HepG2 (cell line): ENCODE measurements at regions not wholly inside any gene's neighbourhood (a gene's known extent, or its start where the extent isn't known, plus 50 kb on each side); places are given as distances from the start of the nearest gene placed in this dataset.
"Not testable (repeated sequence)": the region's sequence is repeated elsewhere in the genome, so short reads cannot be mapped to it uniquely, and the experiment has no call there.

ENCODE experiments used
- ATAC-seq: fragments of 200-7000 bp; cut with Tn5 transposase; 3 replicates; pipeline ENCODE4 v1.9.1; 2020; ENCODE audit warnings: mild to moderate bottlenecking, moderate library complexity
- BruUV-seq: library from RNA; stranded (reverse); fragments of 400-500 nt; replicated peaks from 2 replicates; lab custom pipeline; 2021; lab: Mats Ljungman, UMichigan
- CTCF ChIA-PET: fragments of 300-600 bp; formaldehyde crosslinking; extraction: SDS; loops from one replicate; lab custom pipeline; 2021; ENCODE audit warnings: low total read pairs, inconsistent platforms, low intra/inter-chr PET ratio; lab: Yijun Ruan, JAX
- POLR2A ChIA-PET: fragments of 350-600 bp; sonication (Branson Sonifier 250); formaldehyde crosslinking; loops from one replicate; lab custom pipeline; 2020; ENCODE audit warnings: antibody characterized with exemption, inconsistent platforms; lab: Yijun Ruan, JAX
- DNase-seq: peaks from one replicate; pipeline ENCODE4 v3.0.0-alpha.2; 2015; ENCODE audit warnings: low spot score
- FAIRE-seq: peaks from 3 replicates; lab custom pipeline; 2011; peaks lifted over from hg19 to GRCh38; lab: Jason Lieb, UNC
- H2AFZ ChIP-seq: one replicate; pipeline ENCODE4 v1.6.1; 2011; ENCODE audit warnings: low read length, inconsistent platforms
- H3K27ac ChIP-seq: fragments of 300-600 bp; 3 replicates; pipeline ENCODE4 v1.8.0; 2011; ENCODE audit warnings: mixed run types, mild to moderate bottlenecking, mixed read lengths, low read length, inconsistent platforms; ENCODE audit not compliant: insufficient read depth; ENCODE audit errors: extremely low read length
- H3K27me3 ChIP-seq, 2 experiments: fragments of 200-600 bp in 1 of 2; 2 replicates in 1 of 2; 3 replicates in 1 of 2; pipeline versions ENCODE4 v1.6.0 to v1.8.0; 2011; ENCODE audit warnings: low read length in 2 of 2, mild to moderate bottlenecking in 2 of 2, moderate library complexity in 2 of 2, inconsistent platforms in 1 of 2; ENCODE audit not compliant: insufficient read depth in 2 of 2, control insufficient read depth in 1 of 2
- H3K36me3 ChIP-seq, 2 experiments: fragments of 200-600 bp in 1 of 2; replicated peaks in 1 of 2; 2 replicates in 1 of 2; 3 replicates in 1 of 2; pipeline versions ENCODE4 v1.5.1 to v1.8.0; 2011; ENCODE audit warnings: low read length in 2 of 2, inconsistent platforms in 1 of 2; ENCODE audit not compliant: insufficient read depth in 2 of 2, control insufficient read depth in 1 of 2
- H3K4me1 ChIP-seq: 2 replicates; pipeline ENCODE4 v1.5.1; 2012; ENCODE audit warnings: low read length, inconsistent platforms; ENCODE audit not compliant: insufficient read depth
- H3K4me2 ChIP-seq: 2 replicates; pipeline ENCODE4 v1.6.0; 2011; ENCODE audit warnings: low read depth, low read length, inconsistent platforms
- H3K4me3 ChIP-seq, 3 experiments: fragments of 200-600 bp in 1 of 3; sonication (generic), shearing (Covaris generic) in 1 of 3; replicated peaks in 1 of 3; 2 replicates each; pipeline ENCODE4 v1.5.1; 2011 to 2016; ENCODE audit warnings: low read length in 3 of 3, inconsistent platforms in 2 of 3, low read depth in 2 of 3, mild to moderate bottlenecking in 2 of 3, control low read depth in 1 of 3, mixed read lengths in 1 of 3; ENCODE audit not compliant: insufficient read depth in 1 of 3
- H3K79me2 ChIP-seq: one replicate; pipeline ENCODE4 v1.6.1; 2011; ENCODE audit warnings: low read length, inconsistent platforms; ENCODE audit not compliant: insufficient read depth
- H3K9ac ChIP-seq: 2 replicates; pipeline ENCODE4 v1.6.0; 2011; ENCODE audit warnings: mild to moderate bottlenecking, low read depth, low read length, inconsistent platforms; ENCODE audit not compliant: insufficient read depth
- H3K9me3 ChIP-seq: 2 replicates; pipeline ENCODE4 v1.5.1; 2012; ENCODE audit warnings: mild to moderate bottlenecking, low read length
- H4K20me1 ChIP-seq: 2 replicates; pipeline ENCODE4 v1.6.0; 2011; ENCODE audit warnings: inconsistent platforms, mild to moderate bottlenecking, low read length, moderate library complexity; ENCODE audit not compliant: insufficient read depth
- CAMTA2 ChIP-seq: sonication (generic); formaldehyde crosslinking; IDR thresholded peaks from 2 replicates; pipeline ENCODE4 v1.4.0; 2020; ENCODE audit warnings: mild to moderate bottlenecking, missing genetic modification reagents, borderline replicate concordance
- IKZF1 ChIP-seq: fragments of 450-650 bp; IDR thresholded peaks from 2 replicates; pipeline ENCODE4 v1.7.1; 2016
- KAT2B ChIP-seq: fragments of 150-350 bp; IDR thresholded peaks from 2 replicates; pipeline ENCODE4 v1.6.1; 2014; ENCODE audit warnings: low read depth, low read length, borderline replicate concordance
- MXD4 ChIP-seq: IDR thresholded peaks from 2 replicates; pipeline ENCODE4 v1.6.1; 2016; ENCODE audit warnings: mild to moderate bottlenecking, missing biosample characterization, missing genetic modification reagents
- RBFOX2 ChIP-seq: fragments of 200-400 bp; formaldehyde crosslinking; IDR thresholded peaks from 2 replicates; pipeline ENCODE4 v1.6.1; 2017; ENCODE audit warnings: low read depth, mild to moderate bottlenecking, low read length
- SIN3A ChIP-seq: IDR thresholded peaks from 2 replicates; pipeline ENCODE4 v1.6.1; 2011; ENCODE audit warnings: low read depth, mild to moderate bottlenecking, control low read depth, low read length, borderline replicate concordance
- SUZ12 ChIP-seq: fragments of 150-350 bp; IDR thresholded peaks from 2 replicates; pipeline ENCODE4 v1.6.1; 2014; ENCODE audit warnings: low read depth, low read length
- TBL1XR1 ChIP-seq: fragments of 150-350 bp; IDR thresholded peaks from 2 replicates; pipeline ENCODE4 v1.6.1; 2014; ENCODE audit warnings: borderline replicate concordance, low read length; ENCODE audit not compliant: partially characterized antibody
- TRIM24 ChIP-seq: sonication (generic); formaldehyde crosslinking; IDR thresholded peaks from 2 replicates; pipeline ENCODE4 v1.8.0; 2022; ENCODE audit warnings: mild to moderate bottlenecking, missing genetic modification reagents
- ZNF343 ChIP-seq: sonication (generic); formaldehyde crosslinking; IDR thresholded peaks from 2 replicates; pipeline ENCODE4 v1.4.0; 2020; ENCODE audit warnings: mild to moderate bottlenecking, missing genetic modification reagents
- ZNF703 ChIP-seq: sonication (generic); formaldehyde crosslinking; IDR thresholded peaks from 2 replicates; pipeline ENCODE4 v1.5.1; 2020; ENCODE audit warnings: missing genetic modification reagents, mild to moderate bottlenecking, moderate library complexity, borderline replicate concordance
- WGBS: methylation state at CpG from one replicate; pipeline ENCODE4 v1.1.6; 2017; ENCODE audit warnings: low lambda C conversion rate; 5-methylcytosine and 5-hydroxymethylcytosine counted together
- in situ Hi-C: cut with HindIII; loops from 2 replicates; pipeline ENCODE4 v1.10.0; 2017; ENCODE audit warnings: low pct_unique_long_range_greater_than_20kb; ENCODE audit not compliant: extremely low pct_ligation_motif_present
- intact Hi-C: fragments of 100-400 bp; cut with micrococcal nuclease; formaldehyde crosslinking; loops from one replicate; pipeline ENCODE4 v1.10.0; 2022; ENCODE audit not compliant: unreplicated experiment
- TF ChIP-seq, protein P1 (sequence below): sonication (generic); formaldehyde crosslinking; IDR thresholded peaks from 2 replicates; pipeline ENCODE4 v1.4.0; 2020; ENCODE audit warnings: missing genetic modification reagents, borderline replicate concordance
- TF ChIP-seq, protein P2 (sequence below): sonication (generic); formaldehyde crosslinking; IDR thresholded peaks from 2 replicates; pipeline ENCODE4 v1.5.0; 2020; ENCODE audit warnings: missing genetic modification reagents
- TF ChIP-seq, protein P3 (sequence below): sonication (generic); formaldehyde crosslinking; IDR thresholded peaks from 2 replicates; pipeline ENCODE4 v1.4.0; 2020; ENCODE audit warnings: low read depth, mild to moderate bottlenecking, missing genetic modification reagents

DNA sequence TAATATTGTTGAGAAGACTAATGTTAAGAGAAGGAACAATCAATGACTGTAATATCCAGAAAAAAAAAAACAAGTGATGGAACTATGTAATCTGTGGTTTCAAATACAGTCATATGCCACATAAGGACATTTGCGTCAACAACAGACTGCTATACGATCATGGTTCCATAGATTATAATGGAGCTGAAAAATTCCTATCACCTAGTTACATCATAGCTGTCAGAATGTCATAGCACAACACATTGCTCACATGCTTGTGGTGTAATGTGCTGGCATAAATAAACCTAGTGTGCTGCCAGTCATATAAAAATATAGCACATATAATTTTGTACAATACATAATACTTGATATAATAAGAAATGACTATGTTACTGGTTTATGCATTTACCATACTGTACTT is 653.5 kb downstream of the TRHDE start:
- Histone ChIP-seq H3K79me2 (no peaks in the 10 kb centered on the region), H3K4me3 (no peak overlapping the region), H3K27me3 (no peaks in the 10 kb centered on the region)
- TF ChIP-seq, protein P1, sequence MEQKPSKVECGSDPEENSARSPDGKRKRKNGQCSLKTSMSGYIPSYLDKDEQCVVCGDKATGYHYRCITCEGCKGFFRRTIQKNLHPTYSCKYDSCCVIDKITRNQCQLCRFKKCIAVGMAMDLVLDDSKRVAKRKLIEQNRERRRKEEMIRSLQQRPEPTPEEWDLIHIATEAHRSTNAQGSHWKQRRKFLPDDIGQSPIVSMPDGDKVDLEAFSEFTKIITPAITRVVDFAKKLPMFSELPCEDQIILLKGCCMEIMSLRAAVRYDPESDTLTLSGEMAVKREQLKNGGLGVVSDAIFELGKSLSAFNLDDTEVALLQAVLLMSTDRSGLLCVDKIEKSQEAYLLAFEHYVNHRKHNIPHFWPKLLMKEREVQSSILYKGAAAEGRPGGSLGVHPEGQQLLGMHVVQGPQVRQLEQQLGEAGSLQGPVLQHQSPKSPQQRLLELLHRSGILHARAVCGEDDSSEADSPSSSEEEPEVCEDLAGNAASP (CRISPR knock-in tag) = no peak
- TF ChIP-seq TBL1XR1 (no peak), SIN3A (no peak), RBFOX2 (no peak), ZNF703 (CRISPR knock-in tag) (no peak), MXD4 (CRISPR knock-in tag) (no peak), KAT2B (no peak), CAMTA2 (no peak), TRIM24 (no peak), SUZ12 (no peak), ZNF343 (no peak), IKZF1 (no peak)
- TF ChIP-seq, protein P2, sequence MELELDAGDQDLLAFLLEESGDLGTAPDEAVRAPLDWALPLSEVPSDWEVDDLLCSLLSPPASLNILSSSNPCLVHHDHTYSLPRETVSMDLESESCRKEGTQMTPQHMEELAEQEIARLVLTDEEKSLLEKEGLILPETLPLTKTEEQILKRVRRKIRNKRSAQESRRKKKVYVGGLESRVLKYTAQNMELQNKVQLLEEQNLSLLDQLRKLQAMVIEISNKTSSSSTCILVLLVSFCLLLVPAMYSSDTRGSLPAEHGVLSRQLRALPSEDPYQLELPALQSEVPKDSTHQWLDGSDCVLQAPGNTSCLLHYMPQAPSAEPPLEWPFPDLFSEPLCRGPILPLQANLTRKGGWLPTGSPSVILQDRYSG (CRISPR knock-in tag) = no peak
- TF ChIP-seq, protein P3, sequence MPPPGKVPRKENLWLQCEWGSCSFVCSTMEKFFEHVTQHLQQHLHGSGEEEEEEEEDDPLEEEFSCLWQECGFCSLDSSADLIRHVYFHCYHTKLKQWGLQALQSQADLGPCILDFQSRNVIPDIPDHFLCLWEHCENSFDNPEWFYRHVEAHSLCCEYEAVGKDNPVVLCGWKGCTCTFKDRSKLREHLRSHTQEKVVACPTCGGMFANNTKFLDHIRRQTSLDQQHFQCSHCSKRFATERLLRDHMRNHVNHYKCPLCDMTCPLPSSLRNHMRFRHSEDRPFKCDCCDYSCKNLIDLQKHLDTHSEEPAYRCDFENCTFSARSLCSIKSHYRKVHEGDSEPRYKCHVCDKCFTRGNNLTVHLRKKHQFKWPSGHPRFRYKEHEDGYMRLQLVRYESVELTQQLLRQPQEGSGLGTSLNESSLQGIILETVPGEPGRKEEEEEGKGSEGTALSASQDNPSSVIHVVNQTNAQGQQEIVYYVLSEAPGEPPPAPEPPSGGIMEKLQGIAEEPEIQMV (CRISPR knock-in tag) = no peak
- TF ChIP-seq, all 625 proteins: peak for 0
- no peak for FAIRE-seq
- no peak for DNase-seq
- Histone ChIP-seq H3K4me2 (no peak overlapping the region), H3K27ac (no peak overlapping the region), H3K36me3 (no peaks in the 10 kb centered on the region), H4K20me1 (no peaks in the 10 kb centered on the region), H3K9ac (no peak overlapping the region), H2AFZ (no peak overlapping the region), H3K4me1 (no peaks in the 10 kb centered on the region), H3K9me3 (peaks cover 16% of the 10 kb centered on the region; the same call in 1 of the 2 replicates)
- no peak for ATAC-seq
- BruUV-seq = no TSS peak
- in situ Hi-C loops (no loop called here), intact Hi-C loops (no loop called here)
- 6% methylated on average over 2 of the region's 2 CpGs for WGBS
- POLR2A ChIA-PET = no interaction called here
- CTCF ChIA-PET = no interaction called here

DNA sequence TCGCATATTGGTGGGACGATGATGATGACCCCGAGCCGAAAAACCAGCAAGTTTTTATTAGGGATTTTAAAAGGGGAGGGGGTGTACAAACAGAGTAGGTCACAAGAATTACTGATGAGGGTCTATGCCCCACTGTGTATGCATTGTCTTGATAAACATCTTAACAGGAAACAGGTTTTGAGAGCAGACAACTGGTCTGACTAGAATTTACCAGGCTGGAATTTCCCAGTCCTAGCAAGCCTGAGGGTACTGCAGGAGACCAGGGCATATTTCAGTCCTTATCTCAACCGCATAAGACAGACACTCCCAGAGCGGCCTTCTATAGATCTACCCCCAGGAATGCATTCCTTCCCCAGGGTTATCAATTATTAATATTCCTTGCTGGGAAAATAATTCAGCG is 659.7 kb downstream of the TRHDE start:
- FAIRE-seq, CTCF ChIA-PET, BruUV-seq, H3K27me3 ChIP-seq, H3K36me3 ChIP-seq, H3K4me2 ChIP-seq, intact Hi-C loops, DNase-seq, H3K9ac ChIP-seq, POLR2A ChIA-PET, H3K4me3 ChIP-seq, in situ Hi-C loops, H4K20me1 ChIP-seq, H3K27ac ChIP-seq, H3K4me1 ChIP-seq, H2AFZ ChIP-seq, ATAC-seq, H3K79me2 ChIP-seq: not testable (repeated sequence)
- 29% methylated on average over 7 of the region's 7 CpGs for WGBS
- peaks cover 58% of the 10 kb centered on the region for H3K9me3 ChIP-seq
